HCT116 (cell line): ENCODE measurements at regions not wholly inside any gene's neighbourhood (a gene's known extent, or its start where the extent isn't known, plus 50 kb on each side); places are given as distances from the start of the nearest gene placed in this dataset.

Source experiments
- ATAC-seq: fragments of 200-7000 bp; cut with Tn5 transposase; 2 replicates; pipeline ENCODE4 v1.9.1; 2020; ENCODE audit warnings: mild to moderate bottlenecking, moderate library complexity
- BruUV-seq: library from RNA; stranded (reverse); fragments of 400-500 nt; replicated peaks from 2 replicates; lab custom pipeline; 2021; lab: Mats Ljungman, UMichigan
- CTCF ChIA-PET: fragments of 300-600 bp; sonication (Branson Sonifier 250); formaldehyde crosslinking; loops from one replicate; lab custom pipeline; 2021; ENCODE audit warnings: antibody characterized with exemption; lab: Charles Lee
- POLR2A ChIA-PET: fragments of 300-600, 350-600 bp; sonication (Branson Sonifier 250); formaldehyde crosslinking; loops from one replicate; lab custom pipeline; 2021; ENCODE audit warnings: antibody characterized with exemption; lab: Charles Lee
- RAD21 ChIA-PET, 2 experiments: fragments of 300-600 bp; sonication (Branson Sonifier 250); formaldehyde crosslinking; loops; one replicate each; lab custom pipeline; 2023; ENCODE audit warnings: low total read pairs in 2 of 2; ENCODE audit not compliant: uncharacterized antibody in 2 of 2, unreplicated experiment in 2 of 2, low non-redundant PET in 1 of 2; lab: Charles Lee
- DNase-seq: peaks from one replicate; pipeline ENCODE4 v3.0.0-alpha.2; 2010; ENCODE audit warnings: low read depth, low spot score
- H2AFZ ChIP-seq: fragments of 200-600 bp; shearing (Covaris generic), sonication (generic); 2 replicates; pipeline ENCODE4 v1.6.1; 2017; ENCODE audit warnings: low read depth, mixed run types, mixed read lengths, antibody characterized with exemption, low read length; ENCODE audit not compliant: poor library complexity, severe bottlenecking
- H3K27ac ChIP-seq: 2 replicates; pipeline ENCODE4 v1.5.1; 2012; ENCODE audit warnings: low read depth, low read length
- H3K27me3 ChIP-seq: fragments of 200-600 bp; sonication (generic); 2 replicates; pipeline ENCODE4 v1.6.1; 2016; ENCODE audit warnings: mixed run types, low read length, mixed read lengths; ENCODE audit not compliant: insufficient read depth
- H3K36me3 ChIP-seq, 2 experiments: fragments of 200-500 bp in 1 of 2; fragments of 200-600 bp in 1 of 2; sonication (Bioruptor generic) in 1 of 2; sonication (generic) in 1 of 2; 2 replicates each; pipeline versions ENCODE4 v1.5.1 to v1.6.1; 2014 to 2016; ENCODE audit warnings: low read length in 2 of 2, inconsistent platforms in 1 of 2, mixed read lengths in 1 of 2, mixed run types in 1 of 2; ENCODE audit not compliant: insufficient read depth in 2 of 2, control insufficient read depth in 1 of 2
- H3K4me1 ChIP-seq, 2 experiments: fragments of 200-600 bp in 1 of 2; sonication (generic) in 1 of 2; 2 replicates each; pipeline versions ENCODE4 v1.5.1 to v1.6.1; 2012 to 2017; ENCODE audit warnings: low read length in 2 of 2, inconsistent platforms in 1 of 2, mild to moderate bottlenecking in 1 of 2, mixed read lengths in 1 of 2, mixed run types in 1 of 2, moderate library complexity in 1 of 2; ENCODE audit not compliant: insufficient read depth in 2 of 2, control insufficient read depth in 1 of 2
- H3K4me2 ChIP-seq: fragments of 200-600 bp; sonication (generic); 2 replicates; pipeline ENCODE4 v1.6.1; 2017; ENCODE audit warnings: mixed run types, low read length, mixed read lengths
- H3K4me3 ChIP-seq, 2 experiments: fragments of 200-600 bp in 1 of 2; sonication (generic) in 1 of 2; replicated peaks in 1 of 2; 2 replicates each; pipeline ENCODE4 v1.5.1; 2011 to 2016; ENCODE audit warnings: low read length in 2 of 2, control low read depth in 1 of 2, low read depth in 1 of 2, mild to moderate bottlenecking in 1 of 2, mixed read lengths in 1 of 2, mixed run types in 1 of 2
- H3K79me2 ChIP-seq: fragments of 200-600 bp; sonication (generic); 2 replicates; pipeline ENCODE4 v1.6.1; 2017; ENCODE audit warnings: mild to moderate bottlenecking, mixed run types, low read length, moderate library complexity, mixed read lengths; ENCODE audit not compliant: insufficient read depth
- H3K9ac ChIP-seq: fragments of 200-600 bp; sonication (generic); 2 replicates; pipeline ENCODE4 v1.6.1; 2016; ENCODE audit warnings: low read length, mixed read lengths
- H3K9me2 ChIP-seq: fragments of 200-600 bp; sonication (generic), shearing (Covaris generic); 2 replicates; pipeline ENCODE4 v1.6.1; 2017; ENCODE audit warnings: mixed run types, mild to moderate bottlenecking, moderate library complexity; ENCODE audit not compliant: insufficient read depth
- H3K9me3 ChIP-seq, 2 experiments: fragments of 200-500 bp in 1 of 2; fragments of 200-600 bp in 1 of 2; sonication (Bioruptor generic) in 1 of 2; sonication (generic) in 1 of 2; 2 replicates each; pipeline ENCODE4 v1.6.1; 2014 to 2017; ENCODE audit warnings: low read length in 2 of 2, mixed read lengths in 2 of 2, inconsistent platforms in 1 of 2, low read depth in 1 of 2, mild to moderate bottlenecking in 1 of 2, mixed run types in 1 of 2, moderate library complexity in 1 of 2; ENCODE audit not compliant: control insufficient read depth in 1 of 2, insufficient read depth in 1 of 2
- H4K20me1 ChIP-seq: fragments of 200-600 bp; sonication (generic), shearing (Covaris generic); 2 replicates; pipeline ENCODE4 v1.6.1; 2017; ENCODE audit warnings: mixed run types, mild to moderate bottlenecking, moderate library complexity; ENCODE audit not compliant: insufficient read depth
- CBX3 ChIP-seq: IDR thresholded peaks from 2 replicates; pipeline ENCODE4 v1.6.1; 2012; ENCODE audit warnings: low read depth
- EGR1 ChIP-seq: IDR thresholded peaks from 2 replicates; pipeline ENCODE4 v1.6.1; 2012; ENCODE audit warnings: low read depth
- ELF1 ChIP-seq: IDR thresholded peaks from 2 replicates; pipeline ENCODE4 v1.6.1; 2012; ENCODE audit warnings: low read depth, borderline replicate concordance
- FOSL1 ChIP-seq: IDR thresholded peaks from 2 replicates; pipeline ENCODE4 v1.6.1; 2012; ENCODE audit warnings: low read depth
- POLR2A ChIP-seq: IDR thresholded peaks from 2 replicates; pipeline ENCODE4 v1.7.0; 2011; ENCODE audit warnings: borderline replicate concordance; ENCODE audit not compliant: insufficient read depth, insufficient read length; ENCODE audit errors: extremely low read depth
- POLR2AphosphoS5 ChIP-seq: IDR thresholded peaks from 2 replicates; pipeline ENCODE4 v1.6.1; 2011; ENCODE audit warnings: mild to moderate bottlenecking, low read depth, low read length, moderate library complexity
- SIN3A ChIP-seq: IDR thresholded peaks from 2 replicates; pipeline ENCODE4 v1.6.1; 2012; ENCODE audit warnings: low read depth
- SP1 ChIP-seq: IDR thresholded peaks from 2 replicates; pipeline ENCODE4 v1.6.1; 2012; ENCODE audit warnings: low read depth
- TCF7L2 ChIP-seq: IDR thresholded peaks from 2 replicates; pipeline ENCODE4 v1.7.0; 2011; ENCODE audit warnings: borderline replicate concordance, inconsistent platforms; ENCODE audit not compliant: insufficient read depth, insufficient read length; ENCODE audit errors: extremely low read depth
- YY1 ChIP-seq: IDR thresholded peaks from 2 replicates; pipeline ENCODE4 v1.6.1; 2011; ENCODE audit warnings: low read length, low read depth, moderate library complexity, mild to moderate bottlenecking; ENCODE audit not compliant: insufficient replicate concordance; ENCODE audit errors: extremely low read depth
- ZFX ChIP-seq: fragments of 450-650 bp; IDR thresholded peaks from 2 replicates; pipeline ENCODE4 v1.6.1; 2017
- ZNF274 ChIP-seq: fragments of 200-500 bp; sonication (Bioruptor generic); IDR thresholded peaks from 2 replicates; pipeline ENCODE4 v1.6.1; 2014; ENCODE audit warnings: mild to moderate bottlenecking, low read depth, low read length, inconsistent platforms
- intact Hi-C: fragments of 100-400 bp; cut with micrococcal nuclease; formaldehyde crosslinking; loops from 2 replicates; pipeline ENCODE4 v1.10.0; 2022
- TF ChIP-seq, protein P1 (sequence below): IDR thresholded peaks from 2 replicates; pipeline ENCODE4 v1.6.1; 2012; ENCODE audit warnings: low read depth
- TF ChIP-seq, protein P2 (sequence below), 3 experiments: fragments of 200-600 bp in 1 of 3; sonication (generic) in 1 of 3; IDR thresholded peaks in 2 of 3; conservative IDR thresholded peaks in 1 of 3; 2 replicates each; pipeline ENCODE4 v1.5.1; 2012 to 2017; ENCODE audit warnings: low read depth in 2 of 3, low read length in 2 of 3, antibody characterized with exemption in 1 of 3, borderline replicate concordance in 1 of 3, control low read depth in 1 of 3, mild to moderate bottlenecking in 1 of 3, mixed read lengths in 1 of 3, mixed run types in 1 of 3, moderate library complexity in 1 of 3; ENCODE audit not compliant: insufficient read depth in 1 of 3
- TF ChIP-seq, protein P3 (sequence below): IDR thresholded peaks from 2 replicates; pipeline ENCODE4 v1.6.1; 2012
- TF ChIP-seq, protein P4 (sequence below): IDR thresholded peaks from 2 replicates; pipeline ENCODE4 v1.6.1; 2011; ENCODE audit warnings: mild to moderate bottlenecking, low read length, moderate library complexity; ENCODE audit not compliant: insufficient replicate concordance; ENCODE audit errors: extremely low read depth

DNA sequence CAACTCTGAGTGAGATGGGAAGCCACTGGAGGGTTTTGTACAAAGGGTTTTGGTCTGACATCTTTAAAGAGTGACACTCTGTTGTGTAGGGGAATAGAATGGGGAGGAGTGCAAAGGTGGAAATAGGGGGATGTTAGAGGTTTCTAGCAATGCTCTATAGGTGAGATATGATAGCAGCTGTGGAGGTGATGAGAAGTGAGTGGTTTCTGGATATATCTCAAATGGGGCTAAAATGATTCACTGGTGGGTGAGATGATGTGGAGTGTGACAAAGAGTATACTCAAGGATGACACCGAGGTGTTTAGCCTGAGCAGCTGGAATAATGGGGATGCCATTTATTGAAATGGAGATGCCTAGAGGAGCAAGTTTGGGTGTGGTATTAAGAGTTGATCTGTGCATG lies 426.4 kb downstream of the PCNX1 start:
- Histone ChIP-seq H3K36me3 (no peaks in the 10 kb centered on the region), H3K9me3 (no peaks in the 10 kb centered on the region), H3K4me1 (no peaks in the 10 kb centered on the region), H3K4me2 (no peak overlapping the region), H4K20me1 (no peaks in the 10 kb centered on the region), H3K9ac (no peak overlapping the region), H3K27me3 (no peaks in the 10 kb centered on the region), H2AFZ (no peak overlapping the region), H3K79me2 (peaks cover 62% of the 10 kb centered on the region), H3K9me2 (no peaks in the 10 kb centered on the region), H3K27ac (no peak overlapping the region), H3K4me3 (no peak overlapping the region)
- intact Hi-C loops = no loop called here
- DNase-seq = no peak
- ChIA-PET CTCF (no interaction called here), POLR2A (no interaction called here), RAD21 (no interaction called here)
- BruUV-seq = no TSS peak
- no peak for ATAC-seq
- TF ChIP-seq, protein P1, sequence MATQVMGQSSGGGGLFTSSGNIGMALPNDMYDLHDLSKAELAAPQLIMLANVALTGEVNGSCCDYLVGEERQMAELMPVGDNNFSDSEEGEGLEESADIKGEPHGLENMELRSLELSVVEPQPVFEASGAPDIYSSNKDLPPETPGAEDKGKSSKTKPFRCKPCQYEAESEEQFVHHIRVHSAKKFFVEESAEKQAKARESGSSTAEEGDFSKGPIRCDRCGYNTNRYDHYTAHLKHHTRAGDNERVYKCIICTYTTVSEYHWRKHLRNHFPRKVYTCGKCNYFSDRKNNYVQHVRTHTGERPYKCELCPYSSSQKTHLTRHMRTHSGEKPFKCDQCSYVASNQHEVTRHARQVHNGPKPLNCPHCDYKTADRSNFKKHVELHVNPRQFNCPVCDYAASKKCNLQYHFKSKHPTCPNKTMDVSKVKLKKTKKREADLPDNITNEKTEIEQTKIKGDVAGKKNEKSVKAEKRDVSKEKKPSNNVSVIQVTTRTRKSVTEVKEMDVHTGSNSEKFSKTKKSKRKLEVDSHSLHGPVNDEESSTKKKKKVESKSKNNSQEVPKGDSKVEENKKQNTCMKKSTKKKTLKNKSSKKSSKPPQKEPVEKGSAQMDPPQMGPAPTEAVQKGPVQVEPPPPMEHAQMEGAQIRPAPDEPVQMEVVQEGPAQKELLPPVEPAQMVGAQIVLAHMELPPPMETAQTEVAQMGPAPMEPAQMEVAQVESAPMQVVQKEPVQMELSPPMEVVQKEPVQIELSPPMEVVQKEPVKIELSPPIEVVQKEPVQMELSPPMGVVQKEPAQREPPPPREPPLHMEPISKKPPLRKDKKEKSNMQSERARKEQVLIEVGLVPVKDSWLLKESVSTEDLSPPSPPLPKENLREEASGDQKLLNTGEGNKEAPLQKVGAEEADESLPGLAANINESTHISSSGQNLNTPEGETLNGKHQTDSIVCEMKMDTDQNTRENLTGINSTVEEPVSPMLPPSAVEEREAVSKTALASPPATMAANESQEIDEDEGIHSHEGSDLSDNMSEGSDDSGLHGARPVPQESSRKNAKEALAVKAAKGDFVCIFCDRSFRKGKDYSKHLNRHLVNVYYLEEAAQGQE = no peak
- TF ChIP-seq ZNF274 = no peak
- no peak for TF ChIP-seq ZFX
- no peak for TF ChIP-seq POLR2AphosphoS5
- TF ChIP-seq SP1 = no peak
- TF ChIP-seq, protein P2, sequence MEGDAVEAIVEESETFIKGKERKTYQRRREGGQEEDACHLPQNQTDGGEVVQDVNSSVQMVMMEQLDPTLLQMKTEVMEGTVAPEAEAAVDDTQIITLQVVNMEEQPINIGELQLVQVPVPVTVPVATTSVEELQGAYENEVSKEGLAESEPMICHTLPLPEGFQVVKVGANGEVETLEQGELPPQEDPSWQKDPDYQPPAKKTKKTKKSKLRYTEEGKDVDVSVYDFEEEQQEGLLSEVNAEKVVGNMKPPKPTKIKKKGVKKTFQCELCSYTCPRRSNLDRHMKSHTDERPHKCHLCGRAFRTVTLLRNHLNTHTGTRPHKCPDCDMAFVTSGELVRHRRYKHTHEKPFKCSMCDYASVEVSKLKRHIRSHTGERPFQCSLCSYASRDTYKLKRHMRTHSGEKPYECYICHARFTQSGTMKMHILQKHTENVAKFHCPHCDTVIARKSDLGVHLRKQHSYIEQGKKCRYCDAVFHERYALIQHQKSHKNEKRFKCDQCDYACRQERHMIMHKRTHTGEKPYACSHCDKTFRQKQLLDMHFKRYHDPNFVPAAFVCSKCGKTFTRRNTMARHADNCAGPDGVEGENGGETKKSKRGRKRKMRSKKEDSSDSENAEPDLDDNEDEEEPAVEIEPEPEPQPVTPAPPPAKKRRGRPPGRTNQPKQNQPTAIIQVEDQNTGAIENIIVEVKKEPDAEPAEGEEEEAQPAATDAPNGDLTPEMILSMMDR (IDR thresholded peaks at IDR 0.05 in 2 of 3, conservative IDR thresholded peaks at IDR 0.05 in 1 of 3; ENCODE audit: borderline replicate concordance in 1 of 3, insufficient read depth in 1 of 3, low read depth in 2 of 3, low read length in 2 of 3) = no peak
- no peak for TF ChIP-seq YY1
- TF ChIP-seq ELF1 = no peak
- TF ChIP-seq, protein P3, sequence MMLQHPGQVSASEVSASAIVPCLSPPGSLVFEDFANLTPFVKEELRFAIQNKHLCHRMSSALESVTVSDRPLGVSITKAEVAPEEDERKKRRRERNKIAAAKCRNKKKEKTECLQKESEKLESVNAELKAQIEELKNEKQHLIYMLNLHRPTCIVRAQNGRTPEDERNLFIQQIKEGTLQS = no peak
- no peak for TF ChIP-seq FOSL1
- no peak for TF ChIP-seq TCF7L2
- TF ChIP-seq, protein P4, sequence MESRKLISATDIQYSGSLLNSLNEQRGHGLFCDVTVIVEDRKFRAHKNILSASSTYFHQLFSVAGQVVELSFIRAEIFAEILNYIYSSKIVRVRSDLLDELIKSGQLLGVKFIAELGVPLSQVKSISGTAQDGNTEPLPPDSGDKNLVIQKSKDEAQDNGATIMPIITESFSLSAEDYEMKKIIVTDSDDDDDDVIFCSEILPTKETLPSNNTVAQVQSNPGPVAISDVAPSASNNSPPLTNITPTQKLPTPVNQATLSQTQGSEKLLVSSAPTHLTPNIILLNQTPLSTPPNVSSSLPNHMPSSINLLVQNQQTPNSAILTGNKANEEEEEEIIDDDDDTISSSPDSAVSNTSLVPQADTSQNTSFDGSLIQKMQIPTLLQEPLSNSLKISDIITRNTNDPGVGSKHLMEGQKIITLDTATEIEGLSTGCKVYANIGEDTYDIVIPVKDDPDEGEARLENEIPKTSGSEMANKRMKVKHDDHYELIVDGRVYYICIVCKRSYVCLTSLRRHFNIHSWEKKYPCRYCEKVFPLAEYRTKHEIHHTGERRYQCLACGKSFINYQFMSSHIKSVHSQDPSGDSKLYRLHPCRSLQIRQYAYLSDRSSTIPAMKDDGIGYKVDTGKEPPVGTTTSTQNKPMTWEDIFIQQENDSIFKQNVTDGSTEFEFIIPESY = no peak
- no peak for TF ChIP-seq POLR2A
- TF ChIP-seq CBX3 = no peak
- no peak for TF ChIP-seq EGR1
- TF ChIP-seq SIN3A = no peak
